ENCODE measurements at regions not wholly inside any gene's neighbourhood (a gene's known extent, or its start where the extent isn't known, plus 50 kb on each side); places are given as distances from the start of the nearest gene placed in this dataset.
"Not testable (repeated sequence)": the region's sequence is repeated elsewhere in the genome, so short reads cannot be mapped to it uniquely, and the experiment has no call there.

DNA sequence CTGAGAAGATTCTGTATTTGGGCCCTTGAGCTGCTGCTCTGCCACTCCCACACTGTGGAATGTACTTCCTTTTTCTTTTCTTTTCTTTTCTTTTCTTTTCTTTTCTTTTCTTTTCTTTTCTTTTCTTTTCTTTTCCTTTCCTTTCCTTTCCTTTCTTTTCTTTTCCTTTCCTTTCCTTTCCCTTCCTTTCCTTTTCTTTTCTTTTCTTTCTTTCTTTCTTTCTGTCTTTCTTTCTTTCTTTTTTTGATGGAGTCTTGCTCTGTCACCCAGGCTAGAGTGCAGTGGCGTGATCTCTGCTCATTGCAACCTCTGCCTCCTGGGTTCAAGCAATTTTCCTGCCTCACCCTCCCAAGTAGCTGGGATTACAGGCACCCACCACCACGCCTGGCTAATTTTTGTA is 89.8 kb downstream of the DNAAF6 start:
- DNase-seq = not testable (repeated sequence)

DNA sequence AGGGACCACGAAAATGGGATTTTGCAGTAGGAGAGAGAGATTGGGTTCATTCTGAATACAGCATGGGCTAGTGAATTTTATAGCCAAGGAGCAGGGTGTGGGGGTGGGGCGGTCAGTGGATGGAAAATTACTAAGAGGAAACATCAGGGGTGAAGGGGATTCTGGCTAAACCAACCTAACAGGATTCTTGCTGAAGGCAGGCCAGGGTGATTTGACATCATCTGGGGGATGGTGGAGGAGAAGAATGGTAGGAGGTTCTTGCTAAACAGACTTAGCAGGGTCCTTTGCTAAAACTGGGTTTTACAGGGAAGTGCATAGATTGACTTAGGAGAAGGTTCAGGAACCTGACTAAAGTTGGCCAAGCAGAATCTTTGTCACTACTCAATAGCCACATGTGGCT is 91.9 kb downstream of the DNAAF6 start:
- no peak for DNase-seq

- no peak for DNase-seq
Observed at GRCh38 chrX:107301253-107301652, 94.8 kb downstream of the DNAAF6 start.

GRCh38 chrX:107304141-107304540 is 97.7 kb downstream of the DNAAF6 start:
- no peak for DNase-seq

GRCh38 chrX:107323786-107324492 is 117.5 kb downstream of the DNAAF6 start:
- DNase-seq = no peak

- DNase-seq = peak; percentile 4
Observed at GRCh38 chrX:107324493-107325310, 118.3 kb downstream of the DNAAF6 start.

DNA sequence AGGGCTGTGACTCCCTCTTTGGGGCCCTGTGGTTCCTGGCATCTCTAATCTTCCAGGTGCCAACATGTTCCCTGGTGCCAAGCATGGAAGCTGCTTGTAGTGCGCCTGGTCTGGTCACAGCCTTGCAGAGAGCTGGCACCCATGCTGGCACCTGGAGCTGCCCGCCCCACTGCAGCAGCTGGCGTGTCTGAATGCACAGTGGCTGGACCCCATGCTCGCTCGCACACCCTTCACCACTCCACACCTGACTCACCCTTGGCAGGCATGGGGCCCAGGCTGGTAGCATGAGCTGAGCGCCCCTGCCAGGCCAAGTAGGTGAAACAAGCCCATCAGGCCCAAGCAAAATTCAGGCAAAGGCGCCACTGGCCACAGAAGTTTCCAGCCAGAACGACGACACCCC is 119.1 kb downstream of the DNAAF6 start:
- DNase-seq = no peak

DNA sequence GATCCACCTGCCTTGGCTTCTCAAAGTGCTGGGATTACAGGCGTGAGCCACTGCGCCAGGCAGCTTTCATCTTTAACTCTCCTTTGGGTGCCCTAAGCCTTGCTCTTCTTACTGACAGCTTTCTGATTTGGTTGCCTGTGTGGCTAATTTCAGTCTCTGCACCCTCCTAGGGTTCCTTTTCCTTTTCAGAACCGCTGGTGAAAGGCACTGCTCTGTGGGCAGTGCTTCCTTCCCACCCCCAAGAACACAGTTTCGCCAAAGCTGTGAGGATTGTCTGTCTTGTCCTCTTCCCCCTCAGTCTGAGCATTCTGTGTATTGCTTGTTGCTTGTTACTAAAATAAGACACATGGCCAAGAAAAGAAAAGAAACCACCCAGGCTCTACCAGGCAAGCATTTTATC is 101.4 kb upstream of the FRMPD3 start:
- no peak for DNase-seq

GRCh38 chrX:107348990-107349389 is 100.5 kb upstream of the FRMPD3 start:
- DNase-seq = no peak

DNA sequence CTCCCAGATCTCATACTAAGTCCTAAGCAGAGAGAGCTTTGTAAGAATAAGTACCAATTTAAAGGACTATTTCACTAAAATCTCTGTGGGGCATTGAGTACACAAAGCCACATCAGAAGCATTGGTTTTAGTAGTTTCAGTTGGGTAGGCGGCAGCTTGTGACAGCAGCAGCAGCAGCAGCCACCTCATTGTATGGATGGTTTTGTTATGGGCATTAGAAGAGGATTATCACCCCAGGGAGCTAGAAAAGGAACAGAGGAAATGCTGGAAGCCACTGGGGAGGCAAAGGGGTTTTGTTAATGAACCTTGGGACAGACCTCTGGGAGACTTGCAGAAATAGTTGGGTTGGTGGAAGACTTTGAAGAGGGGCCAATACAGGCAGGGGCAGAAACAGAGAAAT is 93.9 kb upstream of the FRMPD3 start:
- DNase-seq = no peak

- no peak for DNase-seq
Observed at GRCh38 chrX:107360788-107361360, 88.6 kb upstream of the FRMPD3 start.

- not testable (repeated sequence) for DNase-seq
Observed at GRCh38 chrX:107370185-107370584, 79.3 kb upstream of the FRMPD3 start.

- no peak for DNase-seq
Observed at GRCh38 chrX:107374132-107374531, 75.3 kb upstream of the FRMPD3 start.

DNA sequence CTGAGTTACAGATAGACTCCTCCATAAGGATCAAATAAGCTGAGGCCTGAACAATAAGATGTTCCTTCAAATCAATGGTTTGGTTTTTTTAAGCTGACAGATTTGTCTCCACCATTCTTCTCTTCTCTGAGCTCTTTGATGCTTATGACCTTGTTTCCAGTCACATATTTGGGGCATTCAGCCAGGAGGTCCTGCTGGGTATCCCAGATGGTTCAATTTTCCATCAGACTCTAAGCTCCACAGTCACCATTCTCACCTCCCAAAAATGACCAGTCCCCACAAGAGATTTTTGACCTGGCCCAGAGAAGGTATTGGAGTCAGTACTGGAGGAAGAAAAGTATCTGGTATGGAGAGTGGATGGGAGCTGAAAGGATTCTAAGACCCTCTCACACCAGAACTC is 74.6 kb upstream of the FRMPD3 start:
- DNase-seq = no peak

- DNase-seq = not testable (repeated sequence)
Observed at GRCh38 chrX:107376186-107376585, 73.3 kb upstream of the FRMPD3 start.

DNA sequence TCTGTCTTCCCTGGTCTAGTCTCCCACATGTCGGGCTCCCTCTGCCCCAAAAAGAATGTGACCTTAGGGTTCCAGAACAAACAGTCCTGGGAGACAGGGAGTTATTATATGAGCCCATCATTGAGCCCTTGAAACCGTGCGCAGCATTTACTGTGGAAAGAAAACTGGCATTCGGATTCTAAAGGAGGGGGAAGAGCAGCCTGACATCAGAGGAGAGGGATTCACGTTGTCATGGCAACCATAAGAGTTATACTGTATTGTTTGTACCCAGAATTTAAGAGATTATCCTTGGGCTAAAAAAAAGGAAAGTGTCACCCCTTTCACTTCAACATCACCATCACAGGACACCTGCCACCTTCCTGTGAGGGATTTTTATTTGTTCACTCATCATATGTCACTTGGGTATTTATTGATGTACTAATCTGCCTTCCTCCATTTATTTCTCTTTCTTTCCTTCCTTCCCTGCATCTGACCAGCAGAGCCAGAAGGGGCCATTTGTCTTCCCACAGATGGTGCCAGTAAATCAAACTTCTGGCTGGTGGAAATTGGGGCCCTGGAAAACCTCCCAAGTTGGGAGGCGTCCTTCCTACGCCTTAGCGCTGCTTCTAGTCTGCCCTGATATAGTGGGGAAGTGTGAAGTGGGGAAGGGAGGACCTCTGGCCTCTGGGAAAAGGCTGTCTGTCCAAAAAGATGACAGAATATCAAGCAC is 64.9 kb upstream of the FRMPD3 start:
- DNase-seq = no peak

DNA sequence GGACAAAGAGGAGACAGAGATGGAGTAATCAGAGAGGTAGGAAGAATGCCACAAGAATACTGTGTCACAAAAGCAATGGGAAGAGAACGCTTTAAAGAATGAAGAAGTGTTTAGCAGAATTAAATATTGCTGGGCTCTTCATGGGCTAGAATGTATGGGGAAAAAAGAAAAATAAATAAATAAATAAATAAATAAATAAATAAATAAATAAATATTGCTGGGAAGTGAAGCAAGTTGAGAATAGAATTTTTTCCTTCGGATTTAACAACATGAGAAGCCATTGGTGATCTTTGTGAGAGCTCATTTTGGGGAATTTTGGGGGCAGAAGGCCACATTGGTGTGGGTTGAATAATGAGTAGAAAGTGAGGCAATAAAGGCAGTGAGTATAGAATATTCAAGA is 59.7 kb upstream of the FRMPD3 start:
- DNase-seq = no peak

DNA sequence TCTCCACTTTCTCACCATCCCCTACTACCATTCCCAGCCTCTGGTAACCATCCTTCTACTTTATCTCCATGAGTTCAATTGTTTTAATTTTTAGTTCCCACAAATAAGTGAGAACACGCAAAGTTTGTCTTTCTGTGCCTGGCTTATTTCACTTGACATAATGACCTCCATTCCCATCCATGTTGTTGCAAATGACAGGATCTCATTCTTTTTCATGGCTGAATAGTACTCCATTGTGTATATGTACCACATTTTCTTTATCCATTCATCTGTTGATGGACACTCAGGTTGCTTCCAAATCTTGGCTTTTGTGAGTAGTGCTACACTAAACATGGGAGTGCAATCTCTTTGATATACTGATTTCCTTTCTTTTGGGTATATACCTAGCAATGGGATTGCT is 55.8 kb upstream of the FRMPD3 start:
- not testable (repeated sequence) for DNase-seq

GRCh38 chrX:107396235-107396634 is 53.2 kb upstream of the FRMPD3 start:
- no peak for DNase-seq

DNA sequence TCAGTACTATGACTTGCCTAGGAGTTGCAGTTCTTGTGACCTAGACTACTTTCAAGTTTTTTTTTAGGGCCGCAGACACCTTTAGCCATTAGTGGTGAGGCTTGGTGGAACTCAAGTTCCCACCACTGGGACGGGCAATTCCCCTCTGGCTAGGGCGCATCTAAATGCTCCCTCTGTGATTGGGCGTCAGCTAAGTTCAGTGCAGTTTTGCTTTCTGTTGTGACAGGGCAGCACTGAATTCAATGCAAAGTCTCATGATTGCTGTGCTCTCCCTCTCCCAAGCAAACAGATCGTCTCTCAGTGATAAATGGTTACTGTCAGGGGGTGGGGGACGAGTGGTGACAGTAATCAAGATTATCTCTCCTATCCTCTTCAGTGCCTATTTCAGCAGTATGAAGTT is 52.7 kb upstream of the FRMPD3 start:
- DNase-seq = no peak

GRCh38 chrX:107398115-107398514 is 51.3 kb upstream of the FRMPD3 start:
- no peak for DNase-seq
